Loucy (cell line): ENCODE measurements at regions not wholly inside any gene's neighbourhood (a gene's known extent, or its start where the extent isn't known, plus 50 kb on each side); places are given as distances from the start of the nearest gene placed in this dataset.

Experiments used
- EZH2phosphoT487 ChIP-seq: fragments of 200-600 bp; IDR thresholded peaks from 2 replicates; pipeline ENCODE4 v1.6.1; 2018; ENCODE audit warnings: antibody characterized with exemption, mild to moderate bottlenecking, moderate library complexity, borderline replicate concordance
- TF ChIP-seq, protein P1 (sequence below): fragments of 200-600 bp; sonication (generic); conservative IDR thresholded peaks from 2 replicates; pipeline ENCODE4 v1.5.1; 2014; ENCODE audit warnings: mild to moderate bottlenecking, antibody characterized with exemption, low read length

GRCh38 chr22:27284324-27284723 is 517.2 kb downstream of the MN1 start:
- TF ChIP-seq EZH2phosphoT487: no peak
- TF ChIP-seq, protein P1, sequence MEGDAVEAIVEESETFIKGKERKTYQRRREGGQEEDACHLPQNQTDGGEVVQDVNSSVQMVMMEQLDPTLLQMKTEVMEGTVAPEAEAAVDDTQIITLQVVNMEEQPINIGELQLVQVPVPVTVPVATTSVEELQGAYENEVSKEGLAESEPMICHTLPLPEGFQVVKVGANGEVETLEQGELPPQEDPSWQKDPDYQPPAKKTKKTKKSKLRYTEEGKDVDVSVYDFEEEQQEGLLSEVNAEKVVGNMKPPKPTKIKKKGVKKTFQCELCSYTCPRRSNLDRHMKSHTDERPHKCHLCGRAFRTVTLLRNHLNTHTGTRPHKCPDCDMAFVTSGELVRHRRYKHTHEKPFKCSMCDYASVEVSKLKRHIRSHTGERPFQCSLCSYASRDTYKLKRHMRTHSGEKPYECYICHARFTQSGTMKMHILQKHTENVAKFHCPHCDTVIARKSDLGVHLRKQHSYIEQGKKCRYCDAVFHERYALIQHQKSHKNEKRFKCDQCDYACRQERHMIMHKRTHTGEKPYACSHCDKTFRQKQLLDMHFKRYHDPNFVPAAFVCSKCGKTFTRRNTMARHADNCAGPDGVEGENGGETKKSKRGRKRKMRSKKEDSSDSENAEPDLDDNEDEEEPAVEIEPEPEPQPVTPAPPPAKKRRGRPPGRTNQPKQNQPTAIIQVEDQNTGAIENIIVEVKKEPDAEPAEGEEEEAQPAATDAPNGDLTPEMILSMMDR: no peak
